WTC11 (cell line): ENCODE measurements at regions not wholly inside any gene's neighbourhood (a gene's known extent, or its start where the extent isn't known, plus 50 kb on each side); places are given as distances from the start of the nearest gene placed in this dataset.

Source experiments
- ATAC-seq: fragments of 200-7000 bp; cut with Tn5 transposase; 2 replicates; pipeline ENCODE4 v1.10.0; 2021; ENCODE audit warnings: mild to moderate bottlenecking, moderate library complexity
- CTCF ChIA-PET: fragments of 300-600 bp; sonication (Branson Sonifier 250); formaldehyde crosslinking; loops from one replicate; lab custom pipeline; 2021; ENCODE audit warnings: antibody characterized with exemption; lab: Charles Lee
- POLR2A ChIA-PET: fragments of 350-600 bp; sonication (Branson Sonifier 250); formaldehyde crosslinking; loops from one replicate; lab custom pipeline; 2021; ENCODE audit warnings: antibody characterized with exemption; lab: Charles Lee
- DNase-seq: peaks from one replicate; pipeline ENCODE4 v3.0.0; 2021; ENCODE audit warnings: low spot score
- H3K27ac Mint-ChIP-seq: 2 replicates; pipeline ENCODE4 v1.8.0; 2021; ENCODE audit warnings: mixed read lengths
- H3K27me3 Mint-ChIP-seq: 2 replicates; pipeline ENCODE4 v1.8.0; 2021; ENCODE audit warnings: low read depth, mild to moderate bottlenecking, moderate library complexity, mixed read lengths
- H3K36me3 Mint-ChIP-seq: 2 replicates; pipeline ENCODE4 v1.8.0; 2021; ENCODE audit warnings: mixed read lengths
- H3K4me1 Mint-ChIP-seq: 2 replicates; pipeline ENCODE4 v1.8.0; 2022; ENCODE audit warnings: mixed read lengths
- H3K4me3 Mint-ChIP-seq: 2 replicates; pipeline ENCODE4 v1.8.0; 2021; ENCODE audit warnings: mild to moderate bottlenecking, moderate library complexity, mixed read lengths
- H3K9me3 Mint-ChIP-seq: 2 replicates; pipeline ENCODE4 v1.8.0; 2021; ENCODE audit warnings: mixed read lengths
- AR ChIP-seq: fragments of 250-450 bp; sonication (Bioruptor Pico); IDR thresholded peaks from 2 replicates; pipeline ENCODE4 v1.9.0; 2021; ENCODE audit warnings: mild to moderate bottlenecking
- ATF2 ChIP-seq: sonication (generic); formaldehyde crosslinking; IDR thresholded peaks from 2 replicates; pipeline ENCODE4 v1.8.1; 2022; ENCODE audit warnings: low read depth, missing genetic modification reagents, borderline replicate concordance
- ATF3 ChIP-seq: sonication (generic); formaldehyde crosslinking; conservative IDR thresholded peaks from 2 replicates; pipeline ENCODE4 v1.8.1; 2022; ENCODE audit warnings: mild to moderate bottlenecking, missing genetic modification reagents
- CREB1 ChIP-seq: sonication (generic); formaldehyde crosslinking; IDR thresholded peaks from 2 replicates; pipeline ENCODE4 v1.8.0; 2023; ENCODE audit warnings: mild to moderate bottlenecking, missing genetic modification reagents
- CREM ChIP-seq: sonication (generic); formaldehyde crosslinking; IDR thresholded peaks from 2 replicates; pipeline ENCODE4 v1.8.1; 2022; ENCODE audit warnings: mild to moderate bottlenecking, missing genetic modification reagents, moderate library complexity
- E2F4 ChIP-seq: sonication (generic); formaldehyde crosslinking; IDR thresholded peaks from 2 replicates; pipeline ENCODE4 v1.8.1; 2022; ENCODE audit warnings: low read depth, mild to moderate bottlenecking, moderate library complexity, missing genetic modification reagents, borderline replicate concordance
- ESRRA ChIP-seq: sonication (generic); formaldehyde crosslinking; IDR thresholded peaks from 2 replicates; pipeline ENCODE4 v1.8.1; 2022; ENCODE audit warnings: mild to moderate bottlenecking, missing genetic modification reagents, borderline replicate concordance
- FOXJ3 ChIP-seq: sonication (generic); formaldehyde crosslinking; IDR thresholded peaks from 2 replicates; pipeline ENCODE4 v1.9.0; 2021; ENCODE audit warnings: missing genetic modification reagents, mild to moderate bottlenecking, borderline replicate concordance
- IRF2 ChIP-seq: sonication (generic); formaldehyde crosslinking; IDR thresholded peaks from 2 replicates; pipeline ENCODE4 v1.8.0; 2022; ENCODE audit warnings: low read depth, missing genetic modification reagents, borderline replicate concordance
- MAX ChIP-seq: sonication (generic); formaldehyde crosslinking; IDR thresholded peaks from 2 replicates; pipeline ENCODE4 v1.8.0; 2022; ENCODE audit warnings: mild to moderate bottlenecking, missing genetic modification reagents
- MXD4 ChIP-seq: fragments of 250-450 bp; sonication (Bioruptor Pico); IDR thresholded peaks from 2 replicates; pipeline ENCODE4 v1.8.0; 2021; ENCODE audit warnings: mild to moderate bottlenecking, moderate library complexity, borderline replicate concordance
- NFE2L1 ChIP-seq: sonication (generic); formaldehyde crosslinking; IDR thresholded peaks from 2 replicates; pipeline ENCODE4 v1.8.1; 2023; ENCODE audit warnings: missing genetic modification reagents
- PREB ChIP-seq: sonication (generic); formaldehyde crosslinking; IDR thresholded peaks from 2 replicates; pipeline ENCODE4 v1.8.1; 2022; ENCODE audit warnings: mild to moderate bottlenecking, missing genetic modification reagents, moderate library complexity, borderline replicate concordance
- PRRX2 ChIP-seq: fragments of 250-450 bp; sonication (Bioruptor Pico); IDR thresholded peaks from 2 replicates; pipeline ENCODE4 v1.8.0; 2021; ENCODE audit warnings: mild to moderate bottlenecking
- TEAD4 ChIP-seq: sonication (generic); formaldehyde crosslinking; IDR thresholded peaks from 2 replicates; pipeline ENCODE4 v1.8.0; 2022; ENCODE audit warnings: mild to moderate bottlenecking, missing genetic modification reagents
- ZNF219 ChIP-seq: sonication (generic); formaldehyde crosslinking; IDR thresholded peaks from 2 replicates; pipeline ENCODE4 v1.8.0; 2023; ENCODE audit warnings: missing genetic modification reagents, mild to moderate bottlenecking, borderline replicate concordance
- ZNF232 ChIP-seq: sonication (generic); formaldehyde crosslinking; IDR thresholded peaks from 2 replicates; pipeline ENCODE4 v1.8.0; 2022; ENCODE audit warnings: mild to moderate bottlenecking, missing genetic modification reagents
- ZNF317 ChIP-seq: sonication (generic); formaldehyde crosslinking; IDR thresholded peaks from 2 replicates; pipeline ENCODE4 v1.8.1; 2023; ENCODE audit warnings: low read depth, mild to moderate bottlenecking, moderate library complexity, missing genetic modification reagents, borderline replicate concordance
- ZNF396 ChIP-seq: fragments of 250-450 bp; sonication (Bioruptor Pico); IDR thresholded peaks from 2 replicates; pipeline ENCODE4 v1.8.0; 2021; ENCODE audit warnings: mild to moderate bottlenecking, moderate library complexity, borderline replicate concordance
- ZNF512 ChIP-seq: sonication (generic); formaldehyde crosslinking; IDR thresholded peaks from 2 replicates; pipeline ENCODE4 v1.8.1; 2022; ENCODE audit warnings: missing genetic modification reagents, borderline replicate concordance
- ZSCAN18 ChIP-seq: fragments of 250-450 bp; sonication (Bioruptor Pico); IDR thresholded peaks from 2 replicates; pipeline ENCODE4 v2.1.2; 2022; ENCODE audit warnings: mild to moderate bottlenecking, moderate library complexity

- ATAC-seq, result no peak
- H3K4me3 Mint-ChIP-seq, result no peak overlapping the region
- no peaks in the 10 kb centered on the region for H3K9me3 Mint-ChIP-seq
- DNase-seq, result no peak
- peaks cover 28% of the 10 kb centered on the region for H3K4me1 Mint-ChIP-seq
- no peak for TF ChIP-seq ZNF232 (CRISPR knock-in tag)
- TF ChIP-seq CREM (CRISPR knock-in tag), result no peak
- no peak for TF ChIP-seq NFE2L1
- TF ChIP-seq ZSCAN18 (CRISPR knock-in tag), result no peak
- H3K27me3 Mint-ChIP-seq, result no peaks in the 10 kb centered on the region
- no peaks in the 10 kb centered on the region for H3K36me3 Mint-ChIP-seq
- no peak overlapping the region for H3K27ac Mint-ChIP-seq
- ChIA-PET POLR2A (no interaction called here), CTCF (no interaction called here)
Measured at GRCh38 chr10:60448246-60448645, 58.6 kb upstream of the ANK3 start.

- POLR2A ChIA-PET, result no interaction called here
- Mint-ChIP-seq H3K9me3 (no peaks in the 10 kb centered on the region), H3K27me3 (no peaks in the 10 kb centered on the region), H3K4me3 (no peak overlapping the region), H3K36me3 (no peaks in the 10 kb centered on the region)
- ATAC-seq, result no peak
- CTCF ChIA-PET, result interaction anchor here (1.2 kb wide), 1 partner anchor 9 kb away, joined by 5 read pairs; no protein-coding TSS in a partner anchor
- DNase-seq, result no peak
- TF ChIP-seq ZNF396 (CRISPR knock-in tag), result no peak
- TF ChIP-seq PRRX2, result no peak
- TF ChIP-seq ATF2 (CRISPR knock-in tag), result no peak
- TF ChIP-seq ATF3 (CRISPR knock-in tag), result no peak
- TF ChIP-seq E2F4 (CRISPR knock-in tag), result no peak
- TF ChIP-seq, all 79 proteins: peak for 0
- peaks cover 28% of the 10 kb centered on the region for H3K4me1 Mint-ChIP-seq
- no peak overlapping the region for H3K27ac Mint-ChIP-seq
Measured at GRCh38 chr10:60446851-60447250, 57.2 kb upstream of the ANK3 start.

GRCh38 chr10:60446070-60446833, 56.6 kb upstream of the ANK3 start:
- ATAC-seq (no peak), DNase-seq (no peak)
- Mint-ChIP-seq H3K27ac (no peak overlapping the region), H3K4me1 (peaks cover 28% of the 10 kb centered on the region), H3K36me3 (no peaks in the 10 kb centered on the region), H3K9me3 (no peaks in the 10 kb centered on the region), H3K4me3 (no peak overlapping the region), H3K27me3 (no peaks in the 10 kb centered on the region)
- CTCF ChIA-PET, result interaction anchor here (1.2 kb wide), 1 partner anchor 10 kb away, joined by 5 read pairs; no protein-coding TSS in a partner anchor
- POLR2A ChIA-PET, result no interaction called here
- no peak for TF ChIP-seq ZNF512 (CRISPR knock-in tag)
- no peak for TF ChIP-seq FOXJ3 (CRISPR knock-in tag)
- no peak for TF ChIP-seq MXD4 (CRISPR knock-in tag)
- TF ChIP-seq MAX (CRISPR knock-in tag), result no peak
- TF ChIP-seq ESRRA (CRISPR knock-in tag), result no peak
- TF ChIP-seq CREB1, result no peak
- TF ChIP-seq PREB (CRISPR knock-in tag), result no peak
- no peak for TF ChIP-seq TEAD4 (CRISPR knock-in tag)
- TF ChIP-seq IRF2 (CRISPR knock-in tag), result no peak
- no peak for TF ChIP-seq ZNF317 (CRISPR knock-in tag)
- no peak for TF ChIP-seq AR (CRISPR knock-in tag)
- TF ChIP-seq ZNF219 (CRISPR knock-in tag), result no peak
